ENCODE measurements at regions not wholly inside any gene's neighbourhood (a gene's known extent, or its start where the extent isn't known, plus 50 kb on each side); places are given as distances from the start of the nearest gene placed in this dataset.

DNA sequence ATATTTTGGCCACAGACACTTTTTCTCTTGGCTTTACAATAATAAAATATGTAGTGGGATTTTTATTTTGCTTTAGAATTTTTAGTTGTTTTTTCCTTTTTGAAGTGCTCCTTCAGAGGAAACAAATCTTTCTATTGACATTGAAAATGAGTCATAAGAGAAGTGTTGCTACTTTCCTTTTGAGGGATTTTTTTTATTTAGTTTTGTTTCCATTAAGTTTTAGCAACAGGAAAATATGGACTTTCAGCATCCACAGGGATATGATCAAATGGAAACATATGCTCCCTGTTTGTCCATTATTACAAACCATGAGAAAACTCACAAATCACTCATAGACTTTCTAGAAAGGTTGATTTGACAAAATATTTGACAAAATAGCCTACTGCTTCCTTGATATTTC is 65.3 kb upstream of the BMP2 start:
- no peak for FAIRE-seq
- H3K9me3 ChIP-seq (replicated peaks; ENCODE audit: control insufficient read depth, insufficient read depth, low read length): no peaks in the 10 kb centered on the region
- H2AFZ ChIP-seq (ENCODE audit: control insufficient read depth, low read depth, low read length): no peak overlapping the region
- no peak overlapping the region for H3K4me3 ChIP-seq
- ATAC-seq: no peak
- SMC1A ChIA-PET (ENCODE audit: uncharacterized antibody, unreplicated experiment): interaction anchor here (0.6 to 4.1 kb wide), 5 partner anchors 10 to 341 kb away, joined by 3 to 29 read pairs (median 3); no protein-coding TSS in a partner anchor
- in situ Hi-C loops (cut with MboI): no loop called here
- DNase-seq (ENCODE audit: low read depth, low spot score): no peak
- H3K4me1 ChIP-seq (ENCODE audit: control insufficient read depth, insufficient read depth, low read length): no peaks in the 10 kb centered on the region
- TF ChIP-seq, protein P1, sequence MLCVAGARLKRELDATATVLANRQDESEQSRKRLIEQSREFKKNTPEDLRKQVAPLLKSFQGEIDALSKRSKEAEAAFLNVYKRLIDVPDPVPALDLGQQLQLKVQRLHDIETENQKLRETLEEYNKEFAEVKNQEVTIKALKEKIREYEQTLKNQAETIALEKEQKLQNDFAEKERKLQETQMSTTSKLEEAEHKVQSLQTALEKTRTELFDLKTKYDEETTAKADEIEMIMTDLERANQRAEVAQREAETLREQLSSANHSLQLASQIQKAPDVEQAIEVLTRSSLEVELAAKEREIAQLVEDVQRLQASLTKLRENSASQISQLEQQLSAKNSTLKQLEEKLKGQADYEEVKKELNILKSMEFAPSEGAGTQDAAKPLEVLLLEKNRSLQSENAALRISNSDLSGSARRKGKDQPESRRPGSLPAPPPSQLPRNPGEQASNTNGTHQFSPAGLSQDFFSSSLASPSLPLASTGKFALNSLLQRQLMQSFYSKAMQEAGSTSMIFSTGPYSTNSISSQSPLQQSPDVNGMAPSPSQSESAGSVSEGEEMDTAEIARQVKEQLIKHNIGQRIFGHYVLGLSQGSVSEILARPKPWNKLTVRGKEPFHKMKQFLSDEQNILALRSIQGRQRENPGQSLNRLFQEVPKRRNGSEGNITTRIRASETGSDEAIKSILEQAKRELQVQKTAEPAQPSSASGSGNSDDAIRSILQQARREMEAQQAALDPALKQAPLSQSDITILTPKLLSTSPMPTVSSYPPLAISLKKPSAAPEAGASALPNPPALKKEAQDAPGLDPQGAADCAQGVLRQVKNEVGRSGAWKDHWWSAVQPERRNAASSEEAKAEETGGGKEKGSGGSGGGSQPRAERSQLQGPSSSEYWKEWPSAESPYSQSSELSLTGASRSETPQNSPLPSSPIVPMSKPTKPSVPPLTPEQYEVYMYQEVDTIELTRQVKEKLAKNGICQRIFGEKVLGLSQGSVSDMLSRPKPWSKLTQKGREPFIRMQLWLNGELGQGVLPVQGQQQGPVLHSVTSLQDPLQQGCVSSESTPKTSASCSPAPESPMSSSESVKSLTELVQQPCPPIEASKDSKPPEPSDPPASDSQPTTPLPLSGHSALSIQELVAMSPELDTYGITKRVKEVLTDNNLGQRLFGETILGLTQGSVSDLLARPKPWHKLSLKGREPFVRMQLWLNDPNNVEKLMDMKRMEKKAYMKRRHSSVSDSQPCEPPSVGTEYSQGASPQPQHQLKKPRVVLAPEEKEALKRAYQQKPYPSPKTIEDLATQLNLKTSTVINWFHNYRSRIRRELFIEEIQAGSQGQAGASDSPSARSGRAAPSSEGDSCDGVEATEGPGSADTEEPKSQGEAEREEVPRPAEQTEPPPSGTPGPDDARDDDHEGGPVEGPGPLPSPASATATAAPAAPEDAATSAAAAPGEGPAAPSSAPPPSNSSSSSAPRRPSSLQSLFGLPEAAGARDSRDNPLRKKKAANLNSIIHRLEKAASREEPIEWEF (IDR thresholded peaks at IDR 0.05; ENCODE audit: insufficient replicate concordance, low read depth, low read length): no peak
- TF ChIP-seq IKZF2 (IDR thresholded peaks at IDR 0.05): peak; percentile 16 to 45; a peak in 2 of 4 replicates
- no peaks in the 10 kb centered on the region for H3K79me2 ChIP-seq (ENCODE audit: control insufficient read depth, insufficient read depth, low read length)
- H3K9ac ChIP-seq (ENCODE audit: control insufficient read depth, insufficient read depth, low read length): no peak overlapping the region
- H3K4me2 ChIP-seq (ENCODE audit: control insufficient read depth, insufficient read depth): no peak overlapping the region
- no peak overlapping the region for H3K27ac ChIP-seq (ENCODE audit: control insufficient read depth, insufficient read depth)
- H3K27me3 ChIP-seq (replicated peaks in 1 of 2; ENCODE audit: control insufficient read depth in 2 of 2, insufficient read depth in 2 of 2, low read length in 1 of 2): no peaks in the 10 kb centered on the region
- BruUV-seq (replicated peaks): no TSS peak
- H4K20me1 ChIP-seq (ENCODE audit: control insufficient read depth, insufficient read depth): no peaks in the 10 kb centered on the region
- intact Hi-C loops (cut with micrococcal nuclease; ENCODE audit: unreplicated experiment): no loop called here
- POLR2A ChIA-PET: interaction anchor here (1.0 kb wide), 1 partner anchor 29 kb away, joined by 3 read pairs; no protein-coding TSS in a partner anchor
- RAD21 ChIA-PET (ENCODE audit: unreplicated experiment): no interaction called here
- no peaks in the 10 kb centered on the region for H3K36me3 ChIP-seq (ENCODE audit: control insufficient read depth in 2 of 2, insufficient read depth in 2 of 2, low read length in 1 of 2)
- CTCF ChIA-PET: interaction anchor here (0.9 to 1.0 kb wide), 2 partner anchors 84 to 117 kb away, joined by 3 read pairs; no protein-coding TSS in a partner anchor

Data from GM12878 (cell line).